HepG2 (cell line): ENCODE measurements at regions not wholly inside any gene's neighbourhood (a gene's known extent, or its start where the extent isn't known, plus 50 kb on each side); places are given as distances from the start of the nearest gene placed in this dataset.

Experiments
- ATAC-seq: fragments of 200-7000 bp; cut with Tn5 transposase; 3 replicates; pipeline ENCODE4 v1.9.1; 2020; ENCODE audit warnings: mild to moderate bottlenecking, moderate library complexity
- BruUV-seq: library from RNA; stranded (reverse); fragments of 400-500 nt; replicated peaks from 2 replicates; lab custom pipeline; 2021; lab: Mats Ljungman, UMichigan
- CTCF ChIA-PET: fragments of 300-600 bp; formaldehyde crosslinking; extraction: SDS; loops from one replicate; lab custom pipeline; 2021; ENCODE audit warnings: low total read pairs, inconsistent platforms, low intra/inter-chr PET ratio; lab: Yijun Ruan, JAX
- POLR2A ChIA-PET: fragments of 350-600 bp; sonication (Branson Sonifier 250); formaldehyde crosslinking; loops from one replicate; lab custom pipeline; 2020; ENCODE audit warnings: antibody characterized with exemption, inconsistent platforms; lab: Yijun Ruan, JAX
- DNase-seq: peaks from one replicate; pipeline ENCODE4 v3.0.0-alpha.2; 2015; ENCODE audit warnings: low spot score
- FAIRE-seq: peaks from 3 replicates; lab custom pipeline; 2011; peaks lifted over from hg19 to GRCh38; lab: Jason Lieb, UNC
- H2AFZ ChIP-seq: one replicate; pipeline ENCODE4 v1.6.1; 2011; ENCODE audit warnings: low read length, inconsistent platforms
- H3K27ac ChIP-seq: fragments of 300-600 bp; 3 replicates; pipeline ENCODE4 v1.8.0; 2011; ENCODE audit warnings: mixed run types, mild to moderate bottlenecking, mixed read lengths, low read length, inconsistent platforms; ENCODE audit not compliant: insufficient read depth; ENCODE audit errors: extremely low read length
- H3K27me3 ChIP-seq, 2 experiments: fragments of 200-600 bp in 1 of 2; 2 replicates in 1 of 2; 3 replicates in 1 of 2; pipeline versions ENCODE4 v1.6.0 to v1.8.0; 2011; ENCODE audit warnings: low read length in 2 of 2, mild to moderate bottlenecking in 2 of 2, moderate library complexity in 2 of 2, inconsistent platforms in 1 of 2; ENCODE audit not compliant: insufficient read depth in 2 of 2, control insufficient read depth in 1 of 2
- H3K36me3 ChIP-seq, 2 experiments: fragments of 200-600 bp in 1 of 2; replicated peaks in 1 of 2; 2 replicates in 1 of 2; 3 replicates in 1 of 2; pipeline versions ENCODE4 v1.5.1 to v1.8.0; 2011; ENCODE audit warnings: low read length in 2 of 2, inconsistent platforms in 1 of 2; ENCODE audit not compliant: insufficient read depth in 2 of 2, control insufficient read depth in 1 of 2
- H3K4me1 ChIP-seq: 2 replicates; pipeline ENCODE4 v1.5.1; 2012; ENCODE audit warnings: low read length, inconsistent platforms; ENCODE audit not compliant: insufficient read depth
- H3K4me2 ChIP-seq: 2 replicates; pipeline ENCODE4 v1.6.0; 2011; ENCODE audit warnings: low read depth, low read length, inconsistent platforms
- H3K4me3 ChIP-seq, 3 experiments: fragments of 200-600 bp in 1 of 3; sonication (generic), shearing (Covaris generic) in 1 of 3; replicated peaks in 1 of 3; 2 replicates each; pipeline ENCODE4 v1.5.1; 2011 to 2016; ENCODE audit warnings: low read length in 3 of 3, inconsistent platforms in 2 of 3, low read depth in 2 of 3, mild to moderate bottlenecking in 2 of 3, control low read depth in 1 of 3, mixed read lengths in 1 of 3; ENCODE audit not compliant: insufficient read depth in 1 of 3
- H3K79me2 ChIP-seq: one replicate; pipeline ENCODE4 v1.6.1; 2011; ENCODE audit warnings: low read length, inconsistent platforms; ENCODE audit not compliant: insufficient read depth
- H3K9ac ChIP-seq: 2 replicates; pipeline ENCODE4 v1.6.0; 2011; ENCODE audit warnings: mild to moderate bottlenecking, low read depth, low read length, inconsistent platforms; ENCODE audit not compliant: insufficient read depth
- H3K9me3 ChIP-seq: 2 replicates; pipeline ENCODE4 v1.5.1; 2012; ENCODE audit warnings: mild to moderate bottlenecking, low read length
- H4K20me1 ChIP-seq: 2 replicates; pipeline ENCODE4 v1.6.0; 2011; ENCODE audit warnings: inconsistent platforms, mild to moderate bottlenecking, low read length, moderate library complexity; ENCODE audit not compliant: insufficient read depth
- EED ChIP-seq: sonication (generic); formaldehyde crosslinking; IDR thresholded peaks from 2 replicates; pipeline ENCODE4 v1.5.0; 2020; ENCODE audit warnings: mild to moderate bottlenecking, missing genetic modification reagents
- FOSL1 ChIP-seq: sonication (generic); formaldehyde crosslinking; IDR thresholded peaks from 2 replicates; pipeline ENCODE4 v1.9.0; 2021; ENCODE audit warnings: missing genetic modification reagents, borderline replicate concordance
- TSC22D2 ChIP-seq: sonication (generic); formaldehyde crosslinking; IDR thresholded peaks from 2 replicates; pipeline ENCODE4 v1.5.1; 2020; ENCODE audit warnings: missing genetic modification reagents, mild to moderate bottlenecking, borderline replicate concordance
- ZBTB21 ChIP-seq: sonication (generic); formaldehyde crosslinking; IDR thresholded peaks from 2 replicates; pipeline ENCODE4 v1.4.0; 2020; ENCODE audit warnings: missing genetic modification reagents
- ZBTB26 ChIP-seq: IDR thresholded peaks from 2 replicates; pipeline ENCODE4 v1.6.1; 2016; ENCODE audit warnings: missing compliant biosample characterization, missing genetic modification reagents, borderline replicate concordance
- ZNF10 ChIP-seq: sonication (generic); formaldehyde crosslinking; IDR thresholded peaks from 2 replicates; pipeline ENCODE4 v1.4.0; 2020; ENCODE audit warnings: mild to moderate bottlenecking, low read depth, missing genetic modification reagents, borderline replicate concordance
- ZNF350 ChIP-seq: sonication (generic); formaldehyde crosslinking; IDR thresholded peaks from 2 replicates; pipeline ENCODE4 v1.4.0; 2020; ENCODE audit warnings: mild to moderate bottlenecking, low read depth, missing genetic modification reagents, borderline replicate concordance
- ZNF530 ChIP-seq: sonication (generic); formaldehyde crosslinking; IDR thresholded peaks from 2 replicates; pipeline ENCODE4 v1.5.0; 2020; ENCODE audit warnings: low read depth, mild to moderate bottlenecking, missing genetic modification reagents
- ZNF557 ChIP-seq: sonication (generic); formaldehyde crosslinking; IDR thresholded peaks from 2 replicates; pipeline ENCODE4 v1.4.0; 2020; ENCODE audit warnings: missing genetic modification reagents
- ZNF570 ChIP-seq: sonication (generic); formaldehyde crosslinking; IDR thresholded peaks from 2 replicates; pipeline ENCODE4 v1.4.0; 2020; ENCODE audit warnings: mild to moderate bottlenecking, missing genetic modification reagents, borderline replicate concordance
- ZNF580 ChIP-seq: IDR thresholded peaks from 2 replicates; pipeline ENCODE4 v1.6.1; 2016; ENCODE audit warnings: low read depth, borderline replicate concordance
- ZNF678 ChIP-seq: sonication (generic); formaldehyde crosslinking; IDR thresholded peaks from 2 replicates; pipeline ENCODE4 v1.4.0; 2020; ENCODE audit warnings: mild to moderate bottlenecking, missing genetic modification reagents
- WGBS: methylation state at CpG from one replicate; pipeline ENCODE4 v1.1.6; 2017; ENCODE audit warnings: low lambda C conversion rate; 5-methylcytosine and 5-hydroxymethylcytosine counted together
- in situ Hi-C: cut with HindIII; loops from 2 replicates; pipeline ENCODE4 v1.10.0; 2017; ENCODE audit warnings: low pct_unique_long_range_greater_than_20kb; ENCODE audit not compliant: extremely low pct_ligation_motif_present
- intact Hi-C: fragments of 100-400 bp; cut with micrococcal nuclease; formaldehyde crosslinking; loops from one replicate; pipeline ENCODE4 v1.10.0; 2022; ENCODE audit not compliant: unreplicated experiment
- TF ChIP-seq, protein P1 (sequence below): sonication (generic); formaldehyde crosslinking; IDR thresholded peaks from 2 replicates; pipeline ENCODE4 v1.5.1; 2020; ENCODE audit warnings: missing genetic modification reagents, mild to moderate bottlenecking, borderline replicate concordance

- POLR2A ChIA-PET = no interaction called here
- Histone ChIP-seq H4K20me1 (no peaks in the 10 kb centered on the region), H3K9me3 (peaks cover 97% of the 10 kb centered on the region), H3K4me1 (no peaks in the 10 kb centered on the region)
- in situ Hi-C loops = loop anchor here (10.0 kb wide), 1 partner anchor 128 kb away; no protein-coding TSS in a partner anchor
- TF ChIP-seq ZNF557 (no peak), ZNF678 (CRISPR knock-in tag) (no peak), ZNF530 (CRISPR knock-in tag) (no peak), ZBTB21 (CRISPR knock-in tag) (no peak), ZBTB26 (CRISPR knock-in tag) (no peak), ZNF350 (CRISPR knock-in tag) (no peak), ZNF570 (CRISPR knock-in tag) (no peak), ZNF10 (CRISPR knock-in tag) (no peak), TSC22D2 (CRISPR knock-in tag) (no peak), FOSL1 (CRISPR knock-in tag) (no peak), EED (CRISPR knock-in tag) (no peak), ZNF580 (CRISPR knock-in tag) (no peak)
- TF ChIP-seq, protein P1, sequence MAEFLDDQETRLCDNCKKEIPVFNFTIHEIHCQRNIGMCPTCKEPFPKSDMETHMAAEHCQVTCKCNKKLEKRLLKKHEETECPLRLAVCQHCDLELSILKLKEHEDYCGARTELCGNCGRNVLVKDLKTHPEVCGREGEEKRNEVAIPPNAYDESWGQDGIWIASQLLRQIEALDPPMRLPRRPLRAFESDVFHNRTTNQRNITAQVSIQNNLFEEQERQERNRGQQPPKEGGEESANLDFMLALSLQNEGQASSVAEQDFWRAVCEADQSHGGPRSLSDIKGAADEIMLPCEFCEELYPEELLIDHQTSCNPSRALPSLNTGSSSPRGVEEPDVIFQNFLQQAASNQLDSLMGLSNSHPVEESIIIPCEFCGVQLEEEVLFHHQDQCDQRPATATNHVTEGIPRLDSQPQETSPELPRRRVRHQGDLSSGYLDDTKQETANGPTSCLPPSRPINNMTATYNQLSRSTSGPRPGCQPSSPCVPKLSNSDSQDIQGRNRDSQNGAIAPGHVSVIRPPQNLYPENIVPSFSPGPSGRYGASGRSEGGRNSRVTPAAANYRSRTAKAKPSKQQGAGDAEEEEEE (CRISPR knock-in tag) = no peak
- TF ChIP-seq, all 625 proteins: peak for 0
- intact Hi-C loops = no loop called here
- H3K79me2 ChIP-seq = no peaks in the 10 kb centered on the region
- no peak overlapping the region for H3K4me2 ChIP-seq
- H3K9ac ChIP-seq = no peak overlapping the region
- no peaks in the 10 kb centered on the region for H3K36me3 ChIP-seq
- no TSS peak for BruUV-seq
- FAIRE-seq (no peak), DNase-seq (no peak), ATAC-seq (no peak)
- H3K4me3 ChIP-seq = no peak overlapping the region
- WGBS = 9% methylated on average over 1 of the region's 1 CpG
- H3K27me3 ChIP-seq = no peaks in the 10 kb centered on the region
- H3K27ac ChIP-seq = no peak overlapping the region
- no peak overlapping the region for H2AFZ ChIP-seq
- CTCF ChIA-PET = no interaction called here
These were observed 308.8 kb downstream of the CBLN4 start for GRCh38 chr20:55696520-55696919.
